Activated CD4-positive, alpha-beta T cell treated with anti-CD3 and anti-CD28 coated beads for 36 hours (primary cell): ENCODE measurements at regions not wholly inside any gene's neighbourhood (a gene's known extent, or its start where the extent isn't known, plus 50 kb on each side); places are given as distances from the start of the nearest gene placed in this dataset.

Experiments used
- ATAC-seq: fragments of 200-7000 bp; cut with Tn5 transposase; one replicate; pipeline ENCODE4 v1.10.0; 2021; ENCODE audit warnings: mild to moderate bottlenecking, moderate library complexity
- CTCF ChIA-PET: fragments of 350-600 bp; sonication (Branson Sonifier 250); formaldehyde crosslinking; loops from one replicate; lab custom pipeline; 2021; ENCODE audit warnings: antibody characterized with exemption; lab: Charles Lee
- POLR2A ChIA-PET: fragments of 350-600 bp; sonication (Branson Sonifier 250); formaldehyde crosslinking; loops from one replicate; lab custom pipeline; 2021; ENCODE audit warnings: antibody characterized with exemption, inconsistent platforms; lab: Charles Lee
- DNase-seq: peaks from one replicate; pipeline ENCODE4 v3.0.0-alpha.2; 2020
- H3K27ac Mint-ChIP-seq: one replicate; pipeline ENCODE4 v1.8.0; 2021; ENCODE audit warnings: mixed read lengths
- H3K27me3 Mint-ChIP-seq: one replicate; pipeline ENCODE4 v1.8.0; 2021; ENCODE audit warnings: mixed read lengths
- H3K36me3 Mint-ChIP-seq: one replicate; pipeline ENCODE4 v1.8.0; 2021; ENCODE audit warnings: low read depth, mixed read lengths
- H3K4me1 Mint-ChIP-seq: one replicate; pipeline ENCODE4 v1.8.0; 2021; ENCODE audit warnings: mixed read lengths
- H3K4me3 Mint-ChIP-seq: one replicate; pipeline ENCODE4 v1.8.0; 2021; ENCODE audit warnings: mild to moderate bottlenecking, moderate library complexity, mixed read lengths
- H3K9me3 Mint-ChIP-seq: one replicate; pipeline ENCODE4 v1.8.0; 2021; ENCODE audit warnings: low read depth, mixed read lengths
- intact Hi-C, 2 experiments: fragments of 100-400 bp; cut with DNase I in 1 of 2; cut with micrococcal nuclease in 1 of 2; formaldehyde crosslinking; loops; one replicate each; pipeline versions ENCODE4 v1.14.2 to v1.15.1; 2022 to 2024; cut with DNase I, micrococcal nuclease

GRCh38 chr1:5664906-5665875 is 327.0 kb downstream of the NPHP4 start:
- H3K4me1 Mint-ChIP-seq = peaks cover 8% of the 10 kb centered on the region
- no peak for ATAC-seq
- H3K36me3 Mint-ChIP-seq = no peaks in the 10 kb centered on the region
- H3K9me3 Mint-ChIP-seq = peaks cover 2% of the 10 kb centered on the region
- ChIA-PET POLR2A (no interaction called here), CTCF (no interaction called here)
- H3K4me3 Mint-ChIP-seq = no peak overlapping the region
- no peak overlapping the region for H3K27ac Mint-ChIP-seq
- intact Hi-C loops = no loop called here
- DNase-seq = no peak
- peaks cover 2% of the 10 kb centered on the region for H3K27me3 Mint-ChIP-seq

- Mint-ChIP-seq H3K27me3 (peaks cover 2% of the 10 kb centered on the region), H3K36me3 (no peaks in the 10 kb centered on the region), H3K27ac (no peak overlapping the region), H3K4me1 (peaks cover 8% of the 10 kb centered on the region), H3K9me3 (peaks cover 2% of the 10 kb centered on the region), H3K4me3 (no peak overlapping the region)
- intact Hi-C loops = no loop called here
- no peak for ATAC-seq
- ChIA-PET POLR2A (no interaction called here), CTCF (no interaction called here)
- no peak for DNase-seq
Observed at GRCh38 chr1:5664081-5664768, 328.0 kb downstream of the NPHP4 start.

GRCh38 chr1:5662744-5663126 is 329.5 kb downstream of the NPHP4 start:
- intact Hi-C loops = no loop called here
- ChIA-PET POLR2A (no interaction called here), CTCF (interaction anchor here (0.7 to 1.2 kb wide), 2 partner anchors 14 to 128 kb away, joined by 3 read pairs; no protein-coding TSS in a partner anchor)
- Mint-ChIP-seq H3K27ac (no peak overlapping the region), H3K4me3 (no peak overlapping the region), H3K36me3 (no peaks in the 10 kb centered on the region), H3K4me1 (peaks cover 5% of the 10 kb centered on the region), H3K9me3 (no peaks in the 10 kb centered on the region), H3K27me3 (peaks cover 2% of the 10 kb centered on the region)
- DNase-seq = no peak
- ATAC-seq = no peak

- POLR2A ChIA-PET = no interaction called here
Observed at GRCh38 chr1:5662086-5662743, 330.0 kb downstream of the NPHP4 start.

GRCh38 chr1:5661196-5662085 is 330.8 kb downstream of the NPHP4 start:
- no peak for DNase-seq
- H3K4me1 Mint-ChIP-seq = peaks cover 2% of the 10 kb centered on the region
- ATAC-seq = no peak
- ChIA-PET POLR2A (no interaction called here), CTCF (no interaction called here)
- H3K27me3 Mint-ChIP-seq = peaks cover 2% of the 10 kb centered on the region
- no peaks in the 10 kb centered on the region for H3K36me3 Mint-ChIP-seq
- no peaks in the 10 kb centered on the region for H3K9me3 Mint-ChIP-seq
- no peak overlapping the region for H3K27ac Mint-ChIP-seq
- intact Hi-C loops = no loop called here
- no peak overlapping the region for H3K4me3 Mint-ChIP-seq

More at GRCh38 chr1:5662086-5662743, 330.0 kb downstream of the NPHP4 start:
- DNase-seq = no peak
- peaks cover 5% of the 10 kb centered on the region for H3K4me1 Mint-ChIP-seq
- H3K9me3 Mint-ChIP-seq = no peaks in the 10 kb centered on the region
- no peak overlapping the region for H3K27ac Mint-ChIP-seq
- no peak for ATAC-seq
- H3K4me3 Mint-ChIP-seq = no peak overlapping the region
- intact Hi-C loops = no loop called here
- H3K27me3 Mint-ChIP-seq = peaks cover 2% of the 10 kb centered on the region
- H3K36me3 Mint-ChIP-seq = no peaks in the 10 kb centered on the region
- CTCF ChIA-PET = interaction anchor here (1.2 kb wide), 1 partner anchor 14 kb away, joined by 3 read pairs; no protein-coding TSS in a partner anchor

- H3K4me3 Mint-ChIP-seq = no peak overlapping the region
- no peaks in the 10 kb centered on the region for H3K36me3 Mint-ChIP-seq
- peaks cover 2% of the 10 kb centered on the region for H3K27me3 Mint-ChIP-seq
- no peak for DNase-seq
- H3K4me1 Mint-ChIP-seq = no peaks in the 10 kb centered on the region
- ATAC-seq = no peak
- no peaks in the 10 kb centered on the region for H3K9me3 Mint-ChIP-seq
- H3K27ac Mint-ChIP-seq = no peak overlapping the region
- intact Hi-C loops = no loop called here
- CTCF ChIA-PET = no interaction called here
- POLR2A ChIA-PET = no interaction called here
Observed at GRCh38 chr1:5660141-5660935, 331.9 kb downstream of the NPHP4 start.

- no peaks in the 10 kb centered on the region for H3K4me1 Mint-ChIP-seq
- ATAC-seq = no peak
- no peaks in the 10 kb centered on the region for H3K9me3 Mint-ChIP-seq
- H3K4me3 Mint-ChIP-seq = no peak overlapping the region
- no peaks in the 10 kb centered on the region for H3K36me3 Mint-ChIP-seq
- no peak for DNase-seq
- ChIA-PET CTCF (no interaction called here), POLR2A (no interaction called here)
- intact Hi-C loops = no loop called here
- H3K27me3 Mint-ChIP-seq = peaks cover 2% of the 10 kb centered on the region
- H3K27ac Mint-ChIP-seq = no peak overlapping the region
Observed at GRCh38 chr1:5659606-5660005, 332.6 kb downstream of the NPHP4 start.

GRCh38 chr1:5658340-5659316 is 333.6 kb downstream of the NPHP4 start:
- ChIA-PET POLR2A (no interaction called here), CTCF (no interaction called here)
- H3K4me3 Mint-ChIP-seq = no peak overlapping the region
- intact Hi-C loops = no loop called here
- H3K4me1 Mint-ChIP-seq = no peaks in the 10 kb centered on the region
- no peak for ATAC-seq
- H3K36me3 Mint-ChIP-seq = no peaks in the 10 kb centered on the region
- H3K27me3 Mint-ChIP-seq = no peaks in the 10 kb centered on the region
- DNase-seq = no peak
- no peaks in the 10 kb centered on the region for H3K9me3 Mint-ChIP-seq
- no peak overlapping the region for H3K27ac Mint-ChIP-seq

GRCh38 chr1:5651964-5652821 is 340.0 kb downstream of the NPHP4 start:
- H3K9me3 Mint-ChIP-seq = no peaks in the 10 kb centered on the region
- intact Hi-C loops = no loop called here
- no peak for DNase-seq
- no peaks in the 10 kb centered on the region for H3K36me3 Mint-ChIP-seq
- H3K27ac Mint-ChIP-seq = no peak overlapping the region
- no peak overlapping the region for H3K4me3 Mint-ChIP-seq
- ChIA-PET CTCF (interaction anchor here (0.5 kb wide), 1 partner anchor 13 kb away, joined by 3 read pairs; no protein-coding TSS in a partner anchor), POLR2A (no interaction called here)
- no peak for ATAC-seq
- peaks cover 13% of the 10 kb centered on the region for H3K27me3 Mint-ChIP-seq
- no peaks in the 10 kb centered on the region for H3K4me1 Mint-ChIP-seq
